H1 (cell line): ENCODE measurements at regions not wholly inside any gene's neighbourhood (a gene's known extent, or its start where the extent isn't known, plus 50 kb on each side); places are given as distances from the start of the nearest gene placed in this dataset.

Experiments
- BRCA1 ChIP-seq: IDR thresholded peaks from 2 replicates; pipeline ENCODE4 v1.6.1; 2012; ENCODE audit warnings: low read depth, low read length, improper control_type of control experiment
- CHD1 ChIP-seq: IDR thresholded peaks from 2 replicates; pipeline ENCODE4 v1.6.1; 2012; ENCODE audit warnings: low read depth, low read length, improper control_type of control experiment
- CTCF ChIP-seq, 3 experiments: IDR thresholded peaks; 1 replicate in 2 of 3; 2 replicates in 1 of 3; pipeline versions ENCODE4 v1.5.1 to v1.6.1; 2011; ENCODE audit warnings: low read length in 3 of 3, mild to moderate bottlenecking in 3 of 3, inconsistent platforms in 2 of 3, low read depth in 1 of 3, moderate library complexity in 1 of 3; ENCODE audit not compliant: insufficient read depth in 1 of 3; ENCODE audit errors: control extremely low read depth in 1 of 3
- POLR2A ChIP-seq, 2 experiments: IDR thresholded peaks; 1 replicate in 1 of 2; 2 replicates in 1 of 2; pipeline ENCODE4 v1.6.1; 2011; ENCODE audit warnings: low read depth in 2 of 2, low read length in 2 of 2, mild to moderate bottlenecking in 2 of 2; ENCODE audit errors: control extremely low read depth in 1 of 2
- SIN3A ChIP-seq, 2 experiments: IDR thresholded peaks in 1 of 2; conservative IDR thresholded peaks in 1 of 2; 2 replicates each; pipeline ENCODE4 v1.6.1; 2011 to 2012; ENCODE audit warnings: low read length in 2 of 2, improper control_type of control experiment in 1 of 2, low read depth in 1 of 2, mild to moderate bottlenecking in 1 of 2

GRCh38 chrX:67415937-67416336 lies 127.9 kb upstream of the AR start:
- no peak for TF ChIP-seq SIN3A (conservative IDR thresholded peaks at IDR 0.05 in 1 of 2, IDR thresholded peaks at IDR 0.05 in 1 of 2; ENCODE audit: low read depth in 1 of 2, low read length in 2 of 2)
- TF ChIP-seq BRCA1 = no peak
- TF ChIP-seq CHD1 = no peak
- TF ChIP-seq POLR2A (IDR thresholded peaks at IDR 0.05; ENCODE audit: control extremely low read depth in 1 of 2, low read depth in 2 of 2, low read length in 2 of 2) = no peak
- no peak for TF ChIP-seq CTCF (IDR thresholded peaks at IDR 0.05; ENCODE audit: control extremely low read depth in 1 of 3, insufficient read depth in 1 of 3, low read depth in 1 of 3, low read length in 3 of 3)
